HG03108 (cell line): ENCODE measurements at regions not wholly inside any gene's neighbourhood (a gene's known extent, or its start where the extent isn't known, plus 50 kb on each side); places are given as distances from the start of the nearest gene placed in this dataset.

ENCODE experiments used
- ATAC-seq: cut with Tn5 transposase; IDR thresholded peaks from one replicate; pipeline ENCODE4 v1.9.1; 2021; ENCODE audit warnings: moderate library complexity; ENCODE audit not compliant: unreplicated experiment

GRCh38 chr9:91039125-91039834, 237.7 kb downstream of the SYK start:
- ATAC-seq = no peak

- no peak for ATAC-seq
Observed at GRCh38 chr9:91039835-91040140, 238.2 kb downstream of the SYK start.

GRCh38 chr9:91040371-91041215, 239.0 kb downstream of the SYK start:
- no peak for ATAC-seq

GRCh38 chr9:91042024-91042423, 240.4 kb downstream of the SYK start:
- no peak for ATAC-seq

- no peak for ATAC-seq
Observed at GRCh38 chr9:91042541-91042940, 240.9 kb downstream of the SYK start.

- no peak for ATAC-seq
Observed at GRCh38 chr9:91043056-91043810, 241.6 kb downstream of the SYK start.

GRCh38 chr9:91043811-91044175, 242.2 kb downstream of the SYK start:
- ATAC-seq = no peak

GRCh38 chr9:91044354-91044753, 242.7 kb downstream of the SYK start:
- no peak for ATAC-seq

- no peak for ATAC-seq
Observed at GRCh38 chr9:91045041-91045440, 243.4 kb downstream of the SYK start.

GRCh38 chr9:91047529-91047928, 245.9 kb downstream of the SYK start:
- ATAC-seq = no peak

GRCh38 chr9:91047993-91048607, 246.5 kb downstream of the SYK start:
- no peak for ATAC-seq

- no peak for ATAC-seq
Observed at GRCh38 chr9:91048749-91049148, 247.1 kb downstream of the SYK start.

- ATAC-seq = no peak
Observed at GRCh38 chr9:91053824-91054223, 252.2 kb downstream of the SYK start.

GRCh38 chr9:91055845-91056244, 254.2 kb downstream of the SYK start:
- no peak for ATAC-seq

GRCh38 chr9:91056486-91056885, 254.9 kb downstream of the SYK start:
- no peak for ATAC-seq

- no peak for ATAC-seq
Observed at GRCh38 chr9:91056917-91057316, 255.3 kb downstream of the SYK start.

GRCh38 chr9:91059713-91060112, 258.1 kb downstream of the SYK start:
- no peak for ATAC-seq

GRCh38 chr9:91060520-91061343, 259.1 kb downstream of the SYK start:
- ATAC-seq = no peak

- ATAC-seq = no peak
Observed at GRCh38 chr9:91061506-91061905, 259.9 kb downstream of the SYK start.

- no peak for ATAC-seq
Observed at GRCh38 chr9:91062281-91062680, 260.7 kb downstream of the SYK start.

- no peak for ATAC-seq
Observed at GRCh38 chr9:91063471-91063870, 261.9 kb downstream of the SYK start.
